ENCODE measurements at regions not wholly inside any gene's neighbourhood (a gene's known extent, or its start where the extent isn't known, plus 50 kb on each side); places are given as distances from the start of the nearest gene placed in this dataset.

GRCh38 chr1:187527346-187527745, 698.6 kb downstream of the PLA2G4A start:
- Histone ChIP-seq H3K4me2 (ENCODE audit: low read length) (no peak overlapping the region), H3K27ac (ENCODE audit: low read length) (no peak overlapping the region), H2AFZ (ENCODE audit: low read depth, low read length) (no peak overlapping the region), H3F3A (ENCODE audit: insufficient read depth, low read length, poor library complexity, severe bottlenecking) (no peaks in the 10 kb centered on the region), H3K79me2 (replicated peaks; ENCODE audit: insufficient read depth, low read length) (no peaks in the 10 kb centered on the region), H3K27me3 (ENCODE audit: insufficient read depth, low read depth, low read length) (no peaks in the 10 kb centered on the region), H3K4me3 (ENCODE audit: low read length) (no peak overlapping the region), H3K9me2 (ENCODE audit: insufficient read depth, low read length) (no peaks in the 10 kb centered on the region), H3K36me3 (ENCODE audit: insufficient read depth, low read length) (no peaks in the 10 kb centered on the region), H3K9ac (ENCODE audit: low read length) (no peak overlapping the region), H3K9me3 (ENCODE audit: low read length) (no peaks in the 10 kb centered on the region), H4K20me1 (ENCODE audit: insufficient read depth) (no peaks in the 10 kb centered on the region)
- no peak for TF ChIP-seq POLR2AphosphoS5 (IDR thresholded peaks at IDR 0.05)
- TF ChIP-seq CTCF (IDR thresholded peaks at IDR 0.05; ENCODE audit: poor library complexity, severe bottlenecking), result no peak
- no peak for TF ChIP-seq TAF1 (IDR thresholded peaks at IDR 0.05; ENCODE audit: low read depth)
- TF ChIP-seq SMC3 (conservative IDR thresholded peaks at IDR 0.05; ENCODE audit: poor library complexity), result no peak
- TF ChIP-seq REST (IDR thresholded peaks at IDR 0.05; ENCODE audit: borderline replicate concordance), result no peak
- no peak for TF ChIP-seq EP300 (conservative IDR thresholded peaks at IDR 0.05; ENCODE audit: poor library complexity, severe bottlenecking)
- TF ChIP-seq RAD21 (conservative IDR thresholded peaks at IDR 0.05), result no peak

GRCh38 chr1:187537936-187538335, 709.2 kb downstream of the PLA2G4A start:
- H3K36me3 ChIP-seq (ENCODE audit: insufficient read depth, low read length), result no peaks in the 10 kb centered on the region
- no peaks in the 10 kb centered on the region for H3F3A ChIP-seq (ENCODE audit: insufficient read depth, low read length, poor library complexity, severe bottlenecking)
- H3K9ac ChIP-seq (ENCODE audit: low read length), result no peak overlapping the region
- no peak overlapping the region for H2AFZ ChIP-seq (ENCODE audit: low read depth, low read length)
- no peaks in the 10 kb centered on the region for H4K20me1 ChIP-seq (ENCODE audit: insufficient read depth)
- no peak overlapping the region for H3K27ac ChIP-seq (ENCODE audit: low read length)
- no peaks in the 10 kb centered on the region for H3K9me2 ChIP-seq (ENCODE audit: insufficient read depth, low read length)
- no peaks in the 10 kb centered on the region for H3K27me3 ChIP-seq (ENCODE audit: insufficient read depth, low read depth, low read length)
- no peaks in the 10 kb centered on the region for H3K9me3 ChIP-seq (ENCODE audit: low read length)
- TF ChIP-seq SMC3 (conservative IDR thresholded peaks at IDR 0.05; ENCODE audit: poor library complexity) (no peak), CTCF (IDR thresholded peaks at IDR 0.05; ENCODE audit: poor library complexity, severe bottlenecking) (no peak), POLR2AphosphoS5 (IDR thresholded peaks at IDR 0.05) (no peak), RAD21 (conservative IDR thresholded peaks at IDR 0.05) (no peak), TAF1 (IDR thresholded peaks at IDR 0.05; ENCODE audit: low read depth) (no peak), EZH2 (IDR thresholded peaks at IDR 0.05; ENCODE audit: borderline replicate concordance, insufficient read depth, low read length, poor library complexity, severe bottlenecking) (no peak), REST (IDR thresholded peaks at IDR 0.05; ENCODE audit: borderline replicate concordance) (no peak), MXI1 (conservative IDR thresholded peaks at IDR 0.05; ENCODE audit: poor library complexity, severe bottlenecking) (no peak), EP300 (conservative IDR thresholded peaks at IDR 0.05; ENCODE audit: poor library complexity, severe bottlenecking) (no peak)
- no peak overlapping the region for H3K4me3 ChIP-seq (ENCODE audit: low read length)
- H3K4me2 ChIP-seq (ENCODE audit: low read length), result no peak overlapping the region
- no peaks in the 10 kb centered on the region for H3K79me2 ChIP-seq (replicated peaks; ENCODE audit: insufficient read depth, low read length)
